ENCODE measurements at regions not wholly inside any gene's neighbourhood (a gene's known extent, or its start where the extent isn't known, plus 50 kb on each side); places are given as distances from the start of the nearest gene placed in this dataset.

GRCh38 chr18:38980420-38980819, 1414.8 kb upstream of the CELF4 start:
- TF ChIP-seq CTCF (IDR thresholded peaks at IDR 0.05; ENCODE audit: low read depth, low read length) (no peak), POLR2A (IDR thresholded peaks at IDR 0.05; ENCODE audit: extremely low read depth, insufficient read length) (no peak), MAX (IDR thresholded peaks at IDR 0.05; ENCODE audit: low read depth, low read length) (no peak)
